ENCODE measurements at regions not wholly inside any gene's neighbourhood (a gene's known extent, or its start where the extent isn't known, plus 50 kb on each side); places are given as distances from the start of the nearest gene placed in this dataset.
A peak's percentile ranks its signal among the peaks of the same experiment; 100 is the strongest.

DNA sequence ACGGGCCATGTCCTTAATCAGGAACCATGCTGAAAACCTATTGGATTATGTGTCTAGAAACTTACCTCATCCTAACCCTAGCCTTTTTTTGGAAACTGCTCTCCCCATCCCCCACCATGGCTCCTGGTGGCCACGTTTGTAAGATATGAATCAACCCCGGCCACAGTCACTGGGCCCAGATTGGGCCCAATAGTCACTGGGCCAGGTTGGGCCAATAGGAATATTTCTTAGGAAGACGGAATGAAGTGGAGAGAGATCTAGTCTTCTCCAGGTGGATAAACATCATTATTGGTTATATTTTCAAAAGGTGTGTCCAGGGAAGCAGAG is 468.7 kb downstream of the ARHGEF28 start:
- DNase-seq (ENCODE audit: low read depth), result no peak

DNA sequence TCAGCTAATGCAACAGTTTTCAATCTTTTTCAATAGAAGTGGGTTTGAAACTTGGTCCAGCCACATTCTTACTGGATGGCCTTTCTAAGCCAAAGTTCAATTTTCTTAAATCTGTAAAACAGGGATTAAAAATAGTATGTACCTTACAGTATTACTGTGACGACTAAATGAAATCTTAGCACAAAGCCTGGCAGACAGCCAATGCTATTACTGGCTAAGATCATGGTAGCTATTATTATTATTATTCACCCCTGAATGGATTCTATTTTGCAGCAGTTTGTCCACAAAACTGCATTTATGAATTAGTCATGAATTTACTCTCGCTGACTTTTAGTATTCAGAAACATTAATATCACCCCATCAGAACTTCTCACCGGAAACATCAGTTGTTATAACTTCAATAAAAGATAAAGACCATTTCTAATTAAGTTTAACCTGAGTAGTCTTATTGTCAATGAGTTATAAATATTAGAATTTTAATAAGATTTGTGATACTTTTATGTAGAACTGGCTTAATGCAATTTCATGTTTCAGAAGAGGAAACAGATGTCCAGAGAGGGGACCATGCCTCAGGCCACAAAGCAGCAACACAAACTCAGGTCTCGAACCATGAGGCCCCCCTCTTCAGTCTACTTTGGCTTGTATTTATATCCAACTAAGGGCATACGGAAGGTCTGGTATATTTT is 468.2 kb downstream of the ARHGEF28 start:
- DNase-seq (ENCODE audit: low read depth), result no peak

DNA sequence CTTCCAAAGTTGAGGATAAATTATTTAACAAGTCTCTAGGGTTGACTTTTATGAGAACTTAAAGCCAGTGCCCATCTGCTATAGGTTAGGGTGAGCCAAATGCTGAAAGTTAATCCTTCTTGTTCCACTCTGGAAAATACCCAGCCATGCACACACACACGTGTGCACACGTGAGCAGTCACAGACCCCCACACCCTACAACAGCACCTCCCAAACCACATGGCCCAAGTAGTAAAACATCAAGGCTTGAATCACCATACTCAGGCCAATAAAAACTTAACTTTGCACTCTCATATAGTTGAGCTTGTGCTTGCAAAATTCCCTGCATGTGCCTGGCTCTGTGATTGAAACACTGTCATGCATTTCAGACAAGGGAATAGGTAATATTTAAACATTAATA is 467.6 kb downstream of the ARHGEF28 start:
- no peak for DNase-seq (ENCODE audit: low read depth)

DNA sequence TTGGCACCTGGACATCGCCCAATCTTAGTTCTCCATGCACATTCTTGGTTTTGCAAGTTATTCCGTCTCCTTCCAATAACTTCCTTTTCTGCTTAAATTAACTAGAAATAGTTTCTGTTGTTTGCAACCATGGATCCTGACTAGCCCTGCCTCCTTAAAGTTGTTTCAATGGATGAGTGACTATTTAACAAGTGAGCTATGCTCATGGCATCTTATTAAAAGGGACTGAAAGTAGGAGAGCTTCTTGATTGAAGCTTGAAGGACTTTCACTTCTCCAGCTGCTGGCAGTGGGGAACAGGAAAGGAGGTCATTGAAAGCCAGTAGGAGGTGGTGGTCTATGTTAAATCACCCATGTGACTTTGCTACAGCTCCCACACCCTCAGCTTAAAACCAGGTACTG is 466.8 kb downstream of the ARHGEF28 start:
- peak; percentile 59 for DNase-seq (ENCODE audit: low read depth)

DNA sequence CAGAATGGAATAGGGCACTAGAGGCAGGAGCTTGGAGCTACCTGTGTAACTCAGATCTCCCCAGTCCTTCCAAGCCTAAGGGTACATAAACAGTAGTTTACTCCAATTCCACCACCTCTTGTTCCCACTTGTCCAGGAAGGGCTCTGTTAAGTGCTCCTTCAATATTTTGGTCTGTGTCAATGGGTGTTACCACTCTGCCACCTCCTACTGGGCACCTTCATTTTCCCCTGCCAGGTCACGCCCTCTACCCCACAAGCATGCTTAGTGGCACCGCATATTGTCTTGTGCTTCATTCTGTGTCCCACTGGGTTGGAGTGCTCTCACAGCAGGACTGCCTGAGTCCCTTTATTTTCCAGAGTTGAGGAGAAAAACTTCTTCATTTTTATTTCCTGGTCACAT is 459.8 kb downstream of the ARHGEF28 start:
- no peak for DNase-seq (ENCODE audit: low read depth)

DNA sequence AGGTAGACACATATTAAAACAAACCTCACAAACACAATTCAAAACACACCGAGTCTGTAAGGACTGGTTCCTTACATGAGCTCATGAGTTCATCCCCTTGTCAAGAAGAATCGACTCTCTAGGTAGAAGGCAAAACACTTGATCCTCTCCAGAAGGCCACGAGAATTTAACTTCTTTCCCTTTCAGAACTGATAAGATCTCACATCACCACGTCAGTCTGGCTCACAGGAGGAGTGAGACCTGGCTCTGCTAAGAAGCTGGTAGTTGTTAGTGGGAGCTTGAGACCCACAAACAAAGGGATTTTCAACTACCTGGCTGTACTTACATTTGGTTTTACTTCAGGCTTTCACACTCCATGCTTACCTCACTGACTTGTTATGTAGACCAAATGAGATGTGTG is 459.2 kb downstream of the ARHGEF28 start:
- no peak for DNase-seq (ENCODE audit: low read depth)

DNA sequence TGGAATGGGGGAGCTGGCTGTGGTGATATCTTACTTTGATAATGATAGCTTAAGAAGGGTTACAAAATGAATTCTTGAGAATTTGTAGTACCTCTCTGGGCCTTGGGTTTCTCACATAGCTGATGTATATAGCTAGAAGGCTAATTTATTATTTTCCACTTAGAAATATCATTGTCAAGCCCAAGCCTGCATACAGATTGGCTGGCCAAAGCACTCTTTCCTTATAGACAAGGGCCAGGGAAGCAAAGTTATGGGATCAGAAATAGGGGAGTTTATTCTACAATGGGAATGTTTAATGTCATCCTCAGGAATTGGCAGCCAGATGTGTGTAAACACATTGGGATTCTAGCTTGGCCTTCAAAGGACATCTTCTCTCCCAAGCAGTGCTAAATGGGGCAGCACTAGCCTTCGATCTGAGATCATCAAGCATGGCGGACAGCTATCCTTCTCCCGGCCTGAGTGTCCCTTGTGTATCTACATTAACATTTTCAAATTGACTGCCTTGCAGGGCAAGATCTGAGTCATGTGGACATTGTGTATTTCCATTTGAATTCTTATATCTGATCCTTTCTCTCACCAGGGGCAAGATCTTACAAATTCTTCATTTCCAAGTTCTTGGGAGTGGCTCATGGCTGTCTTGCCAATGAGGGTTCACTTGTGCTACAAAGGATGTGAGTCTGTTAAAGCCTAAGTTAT is 457.2 kb downstream of the ARHGEF28 start:
- DNase-seq (ENCODE audit: low read depth), result no peak

DNA sequence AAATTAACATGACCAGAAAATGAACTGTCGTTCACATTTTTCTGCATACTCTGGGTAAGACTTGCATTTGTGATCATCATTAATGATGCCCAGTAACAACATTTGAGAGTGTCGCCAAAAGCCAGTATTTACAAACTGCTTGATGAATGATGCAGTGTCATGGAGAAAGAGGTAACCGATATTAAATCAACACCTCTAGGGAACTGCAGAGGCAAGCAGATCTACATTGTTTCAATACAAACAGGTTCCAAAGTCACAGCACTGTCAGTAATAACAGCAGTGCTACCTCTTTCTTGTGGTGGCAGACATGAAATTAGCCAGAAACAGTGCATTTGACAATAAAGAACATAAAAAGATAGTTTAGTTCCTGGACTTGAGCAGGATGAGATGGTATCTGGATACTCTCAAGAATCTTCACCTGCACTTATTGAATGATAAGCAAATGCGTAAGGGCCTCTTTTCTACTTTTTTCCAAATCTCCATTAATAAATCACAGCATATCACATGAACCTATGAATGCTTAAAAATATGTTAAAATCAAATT is 456.6 kb downstream of the ARHGEF28 start:
- DNase-seq (ENCODE audit: low read depth), result no peak

DNA sequence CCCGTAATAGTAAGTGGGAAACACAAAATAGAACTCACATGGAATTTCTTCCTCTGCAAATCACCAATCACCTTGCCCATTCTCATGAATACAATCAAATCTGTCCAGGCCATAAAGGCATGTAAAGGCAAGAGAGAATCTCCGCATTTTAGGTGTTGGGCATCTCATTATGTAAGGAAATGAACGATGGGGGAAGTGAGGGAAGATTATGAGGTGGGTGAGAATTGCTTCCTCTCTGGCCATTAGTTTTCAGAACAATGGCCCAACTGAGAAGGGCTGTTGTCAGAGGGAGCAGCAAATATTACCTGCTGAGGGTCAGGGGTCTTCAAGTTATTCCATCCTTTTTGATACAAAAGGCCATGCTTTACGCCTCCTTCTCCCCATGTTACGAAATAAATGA is 455.1 kb downstream of the ARHGEF28 start:
- DNase-seq (ENCODE audit: low read depth), result no peak

DNA sequence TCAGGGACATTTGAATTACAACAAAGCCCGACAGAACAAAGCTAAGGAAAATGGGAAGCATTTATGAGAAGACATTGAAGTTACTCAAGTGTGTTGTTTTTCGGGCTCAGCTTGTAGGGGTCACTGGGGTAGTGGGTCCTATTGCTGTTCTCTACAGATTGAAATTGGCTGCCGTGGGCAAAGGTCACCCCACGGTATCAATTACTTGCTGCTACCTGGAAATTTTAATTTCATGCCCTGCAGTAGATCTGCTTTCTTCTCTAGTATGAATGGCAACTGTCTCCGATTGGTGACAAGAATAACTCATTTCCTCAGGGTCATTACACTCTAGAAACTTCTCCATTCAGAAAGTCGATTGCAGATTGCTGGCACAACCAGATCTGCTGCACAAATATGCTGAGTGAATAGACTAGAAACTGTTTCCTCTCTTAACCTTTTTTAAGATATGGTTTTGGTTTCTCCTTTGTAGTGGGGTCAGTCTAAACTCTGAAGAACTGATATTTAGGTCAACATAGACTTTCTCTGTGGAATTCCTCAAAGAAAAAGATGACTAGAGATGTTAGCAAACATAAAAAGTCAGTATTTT is 454.1 kb downstream of the ARHGEF28 start:
- DNase-seq (ENCODE audit: low read depth), result no peak

DNA sequence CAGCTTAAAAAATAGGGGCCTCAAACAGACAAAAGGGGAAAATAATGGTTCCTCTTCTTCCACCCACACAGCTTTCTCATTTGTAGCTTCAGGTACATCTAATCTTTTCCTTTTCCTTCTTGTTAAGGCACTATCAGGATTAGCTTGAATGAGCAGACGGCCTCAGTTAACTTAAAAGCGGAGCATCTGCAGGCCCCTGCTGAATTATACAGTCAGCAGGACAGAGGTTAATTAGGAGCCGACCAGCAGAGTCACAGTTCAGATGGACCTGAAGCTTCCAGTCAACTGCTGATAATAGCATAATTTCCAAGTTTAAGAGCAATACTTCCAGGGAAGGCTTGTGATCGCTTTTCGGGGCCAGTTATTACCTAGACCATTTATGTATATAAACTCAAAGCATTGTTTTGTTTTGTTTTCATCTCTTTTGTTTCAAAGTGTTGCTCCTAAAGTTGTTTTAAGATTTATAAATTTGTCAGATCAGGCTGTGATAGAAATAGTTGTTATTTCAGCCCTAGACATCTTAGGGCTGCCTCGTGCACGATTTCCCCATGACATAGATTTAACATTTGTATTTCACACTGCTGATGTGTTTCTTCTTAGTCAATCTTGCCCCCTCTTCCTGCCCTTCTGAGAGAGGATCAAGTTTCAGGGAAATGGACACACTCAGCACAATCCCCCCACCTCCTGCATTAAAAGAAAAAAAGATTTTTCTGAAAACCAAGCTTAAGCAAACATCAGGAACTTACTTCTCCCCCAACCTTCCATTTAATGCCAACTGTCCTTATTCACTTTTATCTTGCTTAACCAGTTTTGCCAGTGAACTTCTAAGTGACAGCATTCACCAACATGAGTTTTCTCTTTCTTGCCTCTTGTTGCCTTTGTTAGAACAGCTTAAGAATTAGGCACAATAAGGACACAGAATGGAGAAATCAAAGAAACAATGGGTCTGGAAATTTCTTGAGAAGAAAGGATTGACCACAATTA is 449.8 kb downstream of the ARHGEF28 start:
- no peak for DNase-seq (ENCODE audit: low read depth)

DNA sequence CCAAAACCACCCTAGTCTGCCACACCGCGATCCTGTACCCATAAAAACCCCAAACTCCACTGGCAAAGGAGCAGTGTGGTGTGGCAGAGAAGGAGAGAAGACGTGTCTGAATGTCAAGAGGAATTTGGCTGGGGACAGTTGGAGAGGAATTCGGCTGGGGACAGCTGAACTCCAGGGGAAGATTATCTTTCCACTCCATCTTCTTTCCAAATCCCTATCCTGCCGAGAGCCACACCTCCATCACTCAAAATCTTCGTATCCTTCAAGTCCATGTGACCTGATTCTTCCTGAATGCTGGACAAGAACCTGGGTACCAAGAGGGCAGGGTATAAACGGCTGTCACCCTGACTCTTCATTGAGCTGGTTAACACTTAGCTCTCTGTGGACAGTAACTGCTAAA is 448.1 kb downstream of the ARHGEF28 start:
- DNase-seq (ENCODE audit: low read depth), result no peak

DNA sequence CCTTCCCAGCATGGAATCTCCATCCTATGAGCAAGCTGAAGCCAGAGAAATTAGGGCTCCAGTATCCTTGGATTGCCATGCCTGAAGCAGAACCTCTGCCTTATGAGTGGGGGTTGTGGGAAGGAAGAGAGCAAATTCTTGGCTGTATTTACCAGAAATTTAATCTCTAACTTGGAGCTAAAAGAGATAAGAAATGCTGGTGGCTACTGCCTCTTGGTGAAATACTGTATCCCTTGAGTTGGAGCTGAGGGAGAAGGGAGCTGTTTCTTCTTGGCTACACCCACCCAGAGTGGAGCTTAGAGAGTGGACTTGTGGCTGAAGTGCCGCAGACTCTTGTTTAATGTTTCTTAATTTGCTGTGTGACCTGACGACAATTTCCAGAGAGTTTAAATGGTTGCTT is 447.3 kb downstream of the ARHGEF28 start:
- no peak for DNase-seq (ENCODE audit: low read depth)

DNA sequence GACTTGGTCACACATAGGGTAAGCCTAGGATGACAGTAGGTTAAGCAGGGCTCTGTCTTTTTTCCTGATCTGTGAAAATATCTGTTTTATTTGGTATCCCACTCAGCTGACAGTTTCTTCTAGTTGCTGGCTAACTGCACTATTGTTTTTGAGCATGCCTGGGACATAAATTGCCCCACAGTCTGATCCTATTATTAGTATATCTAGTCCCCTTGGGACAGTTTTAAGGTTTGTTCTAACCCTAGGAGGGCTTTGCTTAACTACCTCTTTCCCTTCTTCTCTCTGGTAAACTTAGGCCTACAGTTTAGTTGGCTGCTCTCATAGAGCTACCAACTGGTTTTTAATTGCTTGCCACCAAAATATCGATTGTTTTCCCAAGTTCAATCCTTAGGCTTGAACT is 446.6 kb downstream of the ARHGEF28 start:
- no peak for DNase-seq (ENCODE audit: low read depth)

DNA sequence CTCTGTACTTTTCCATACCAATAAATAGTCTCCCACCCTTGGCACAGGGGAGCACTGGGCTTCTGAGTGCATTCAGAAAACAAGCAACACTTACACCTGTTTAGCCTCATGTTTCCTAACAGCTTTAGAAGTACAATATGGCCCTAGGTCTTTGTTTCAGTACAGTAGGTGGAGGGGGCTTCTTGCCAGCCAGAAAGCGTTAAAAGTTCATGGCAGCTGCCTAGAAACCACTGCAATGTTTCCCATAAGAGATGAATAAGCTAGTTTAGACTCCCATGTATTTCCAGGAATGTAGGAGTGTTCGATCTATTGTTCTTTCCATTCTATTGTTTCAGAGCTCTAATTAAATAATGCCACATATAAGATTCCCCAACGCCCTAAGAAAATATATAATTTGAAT is 444.8 kb downstream of the ARHGEF28 start:
- DNase-seq (ENCODE audit: low read depth), result no peak

DNA sequence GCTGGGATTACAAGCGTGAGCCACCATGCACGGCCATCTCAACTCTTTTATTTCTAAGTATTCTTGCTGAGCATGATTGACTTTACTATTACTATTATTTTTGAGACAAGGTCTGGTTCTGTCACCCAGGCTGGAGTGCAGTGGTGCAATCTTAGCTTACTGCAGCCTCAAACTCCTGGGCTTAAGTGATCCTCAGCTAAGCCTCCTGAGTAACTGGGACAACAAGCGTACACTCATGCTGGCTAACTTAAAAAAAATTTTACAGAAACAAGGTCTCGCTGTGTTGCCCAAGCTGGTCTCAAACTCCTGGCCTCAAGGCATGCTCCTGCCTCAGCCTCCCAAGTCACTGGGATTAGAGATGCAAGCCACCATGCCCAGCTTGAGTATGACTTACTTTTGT is 443.7 kb downstream of the ARHGEF28 start:
- DNase-seq (ENCODE audit: low read depth), result no peak

DNA sequence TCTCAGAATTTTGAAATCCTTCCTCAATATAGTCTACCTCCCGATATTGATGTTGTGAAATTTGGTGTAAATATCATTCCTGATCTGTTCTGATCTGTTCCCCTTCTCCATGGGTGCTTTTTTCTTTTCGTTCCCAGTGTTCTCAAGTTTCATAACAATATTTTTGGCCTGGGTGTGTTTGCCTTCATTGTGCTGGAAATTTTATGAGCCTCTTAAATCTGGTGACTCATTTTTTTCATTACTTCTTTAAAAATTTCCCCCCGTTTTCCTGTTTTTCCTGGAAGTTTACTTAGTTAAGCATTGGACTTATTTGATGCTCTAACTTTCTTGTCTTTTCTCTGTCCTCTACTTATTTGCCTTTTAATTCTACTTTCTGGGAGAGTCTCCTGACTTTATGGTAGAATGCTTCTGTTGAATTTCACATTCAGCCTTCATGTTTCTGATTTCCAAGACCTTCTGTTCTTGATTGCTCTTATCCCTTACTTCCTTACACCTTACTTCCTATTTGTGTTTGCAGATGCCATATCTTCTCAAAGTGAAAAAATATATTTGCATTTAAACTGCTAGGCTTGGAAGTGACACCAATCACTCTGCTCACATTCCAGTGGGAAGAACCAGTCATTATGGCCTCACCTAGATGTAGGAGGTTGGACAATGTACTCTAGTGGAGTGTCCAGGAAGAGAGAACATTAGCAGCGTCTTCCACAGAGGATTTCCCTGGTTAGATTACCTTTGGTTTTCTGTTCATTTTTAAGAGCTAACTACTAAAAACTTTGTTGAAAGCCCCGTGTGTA is 441.9 kb downstream of the ARHGEF28 start:
- DNase-seq (ENCODE audit: low read depth), result no peak

DNA sequence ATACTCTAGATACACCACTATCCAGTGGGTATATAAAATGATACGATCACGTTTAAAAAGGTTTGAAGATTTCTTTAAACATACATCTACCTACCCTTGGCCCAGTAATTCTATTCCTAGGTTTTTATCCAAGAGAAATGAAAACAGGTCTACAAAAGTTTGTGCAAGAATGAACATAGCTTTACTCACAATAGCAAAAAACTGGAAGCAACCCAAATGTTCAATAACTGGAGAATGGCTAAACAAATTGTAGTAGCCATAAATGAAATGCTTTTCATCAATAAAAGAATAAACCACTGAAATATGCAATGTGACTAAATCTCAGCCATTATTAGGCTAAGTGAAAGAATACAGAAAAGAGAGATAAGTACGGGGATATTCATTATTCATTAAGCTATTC is 438.9 kb downstream of the ARHGEF28 start:
- DNase-seq (ENCODE audit: low read depth), result no peak

DNA sequence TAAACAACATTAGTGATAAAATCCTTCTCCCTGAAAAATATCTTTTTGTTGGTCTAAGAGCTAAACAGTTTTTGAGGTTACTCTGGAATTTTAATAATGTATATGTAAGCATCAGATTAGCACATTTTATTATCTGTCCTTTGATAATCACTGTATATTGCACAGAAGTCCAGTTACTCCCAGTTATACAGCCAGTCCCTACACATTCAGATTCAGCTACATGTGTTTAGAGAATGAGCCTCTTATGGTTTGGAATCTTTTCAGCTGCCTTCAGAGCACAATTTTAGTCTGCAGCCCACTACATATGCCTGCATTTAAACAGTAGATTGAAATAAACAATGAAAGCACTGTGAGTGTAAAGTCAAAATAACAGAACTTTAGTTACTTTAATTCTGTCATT is 438.2 kb downstream of the ARHGEF28 start:
- DNase-seq (ENCODE audit: low read depth), result no peak

DNA sequence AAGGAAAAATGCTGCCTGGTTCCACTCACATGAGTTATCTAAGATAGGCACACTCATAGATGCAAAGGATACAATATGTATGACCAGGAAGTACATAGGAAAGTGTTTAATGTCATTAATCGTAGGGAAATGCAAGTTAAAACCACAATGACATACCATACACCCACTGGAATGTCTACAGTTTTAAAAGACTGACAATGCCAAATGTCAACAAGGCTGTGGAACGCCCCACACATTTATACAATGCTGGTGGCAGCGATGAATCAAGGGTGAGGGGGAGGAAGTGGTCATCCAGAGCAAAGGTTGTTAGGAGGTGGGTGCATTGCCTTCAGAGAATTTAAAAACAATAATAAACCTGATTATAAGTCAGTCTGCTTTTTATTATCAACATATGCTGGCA is 437.8 kb downstream of the ARHGEF28 start:
- DNase-seq (ENCODE audit: low read depth), result peak; percentile 94

DNA sequence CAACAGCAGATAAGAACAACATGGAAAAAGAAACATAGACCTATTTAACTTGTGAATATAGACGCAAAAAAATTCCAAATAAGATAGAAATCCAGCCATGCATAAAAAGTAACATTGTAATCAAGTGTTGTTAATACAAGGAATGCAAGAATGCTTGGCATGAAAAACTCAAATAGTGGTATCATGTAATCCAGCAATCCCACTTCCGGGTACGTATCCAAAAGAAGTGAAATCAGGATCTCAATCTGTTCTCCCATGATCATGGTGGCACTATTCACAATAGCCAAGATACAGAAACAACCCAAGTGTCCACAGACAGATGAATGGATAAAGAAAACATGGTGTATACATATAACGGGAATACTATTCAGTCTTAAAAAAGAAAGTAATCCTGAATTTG is 437.4 kb downstream of the ARHGEF28 start:
- peak; percentile 29 for DNase-seq (ENCODE audit: low read depth)
